ENCODE measurements at regions not wholly inside any gene's neighbourhood (a gene's known extent, or its start where the extent isn't known, plus 50 kb on each side); places are given as distances from the start of the nearest gene placed in this dataset.
A peak's percentile ranks its signal among the peaks of the same experiment; 100 is the strongest.
"Not testable (repeated sequence)": the region's sequence is repeated elsewhere in the genome, so short reads cannot be mapped to it uniquely, and the experiment has no call there.

DNA sequence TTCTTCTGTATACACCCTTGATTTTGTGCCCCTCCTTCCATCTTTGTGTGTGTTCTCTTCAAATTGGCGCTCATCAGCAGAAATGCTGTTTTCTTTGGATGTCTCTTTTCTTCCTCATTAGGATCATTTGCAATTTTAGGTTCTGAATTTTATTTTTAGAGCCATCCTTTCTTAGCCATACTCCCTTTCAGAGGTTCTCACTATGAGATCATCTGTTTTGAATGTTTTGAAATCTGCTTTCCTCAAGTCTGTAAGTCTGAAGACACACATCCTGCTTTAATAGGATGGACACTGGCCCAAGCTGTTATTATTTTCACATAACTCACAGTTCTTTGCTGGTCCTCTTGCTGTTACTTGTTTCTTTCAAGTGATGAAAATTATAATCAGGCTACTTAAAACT, 124.8 kb downstream of the BDH1 start:
- no peak for DNase-seq (ENCODE audit: low read depth, low spot score)

DNA sequence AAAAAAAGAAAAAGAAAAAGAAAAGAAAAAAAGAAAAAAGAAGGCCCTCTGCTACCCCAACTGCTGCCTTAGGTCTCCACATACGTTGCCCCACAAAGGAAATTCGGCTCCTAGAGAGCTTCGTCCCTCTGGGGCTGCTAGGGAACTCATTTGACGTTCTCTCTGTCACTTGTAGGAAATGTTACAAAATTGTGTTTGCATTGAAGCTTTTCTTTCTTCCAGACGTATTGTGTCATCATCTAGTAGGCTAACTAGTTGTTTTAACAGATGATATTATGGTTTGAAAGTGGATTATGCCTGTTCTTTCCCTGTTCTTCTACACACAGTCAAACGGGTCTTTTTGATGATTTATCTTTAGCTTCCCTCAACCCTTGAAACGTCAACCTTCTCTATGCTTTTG, 125.3 kb downstream of the BDH1 start:
- no peak for DNase-seq (ENCODE audit: low read depth, low spot score)

DNA sequence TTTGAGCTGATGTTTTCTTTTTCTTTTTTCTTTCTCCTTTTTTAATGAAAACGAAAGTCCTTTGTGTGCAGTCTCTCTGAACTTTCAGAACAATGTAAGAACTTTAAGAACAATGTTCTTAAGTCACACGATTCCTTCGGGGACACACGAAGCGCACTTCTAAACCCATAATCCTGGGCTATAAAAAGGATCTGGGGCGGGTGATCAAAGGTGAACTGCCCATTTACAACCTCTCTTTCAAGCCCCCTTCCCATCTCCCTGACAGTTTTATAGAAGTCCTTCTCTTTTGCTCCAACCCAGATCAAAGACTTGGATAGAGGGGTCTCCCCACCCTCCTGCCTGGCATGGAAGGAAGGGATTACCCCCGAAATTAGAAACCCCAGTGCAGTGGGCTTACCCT, 126.8 kb downstream of the BDH1 start:
- DNase-seq (ENCODE audit: low read depth, low spot score) = no peak

DNA sequence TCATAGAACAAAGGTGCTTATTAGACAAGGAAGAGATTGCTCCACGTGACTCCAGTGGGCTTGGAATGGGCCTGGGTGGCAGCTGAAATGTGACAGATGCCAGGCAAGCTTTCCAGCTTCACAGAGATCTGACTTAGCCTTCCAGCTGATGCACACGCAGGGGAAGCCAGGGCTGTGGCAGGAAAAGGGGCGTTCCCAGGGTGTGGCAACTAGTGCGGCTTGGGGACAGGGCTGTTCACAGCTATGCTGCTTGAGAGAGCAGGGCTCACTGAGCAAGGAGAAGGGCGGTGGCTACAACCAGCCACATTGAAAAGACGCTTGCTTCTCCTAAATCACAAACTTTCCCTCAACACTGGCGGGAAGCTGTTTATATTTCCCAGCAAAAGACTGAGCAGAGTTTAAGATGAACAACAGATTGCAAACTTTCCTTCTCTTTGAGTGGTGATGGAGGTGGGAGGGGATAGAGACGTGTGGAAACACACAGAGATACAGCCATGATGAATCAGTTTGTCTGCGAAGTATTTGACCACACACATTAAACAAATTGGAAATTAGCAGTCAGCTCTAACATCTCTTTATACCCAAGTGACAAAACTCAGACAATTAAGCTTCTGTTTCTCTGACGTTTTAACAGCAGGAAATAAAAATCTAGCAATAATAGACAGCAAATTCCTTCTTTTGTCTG, 127.5 kb downstream of the BDH1 start:
- peak; percentile 15 for DNase-seq (ENCODE audit: low read depth, low spot score)

GRCh38 chr3:197427021-197427420, 128.6 kb upstream of the DLG1 start:
- no peak for DNase-seq (ENCODE audit: low read depth, low spot score)

DNA sequence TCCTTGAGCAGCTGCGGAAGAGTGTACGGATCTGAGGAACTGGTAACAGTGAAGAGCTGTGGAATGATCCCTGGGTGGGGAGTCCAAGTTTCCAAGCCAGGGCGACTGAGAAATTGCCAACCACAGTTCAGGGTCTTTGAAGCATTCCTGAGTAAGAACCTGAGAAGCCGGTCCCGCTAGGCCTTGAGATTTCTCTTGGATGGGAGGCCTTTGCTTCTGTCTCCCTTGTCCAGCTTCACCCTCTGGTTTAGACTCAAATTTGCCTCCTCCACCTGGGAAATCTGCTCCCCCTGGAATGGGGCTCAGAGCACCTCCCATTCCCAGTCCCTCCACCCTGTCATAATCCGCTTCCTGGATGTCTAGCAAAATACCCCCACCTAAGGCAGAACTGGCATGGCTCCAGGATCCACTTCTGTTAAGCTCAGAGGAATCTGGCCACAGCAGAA, 127.7 kb upstream of the DLG1 start:
- no peak for DNase-seq (ENCODE audit: low read depth, low spot score)

DNA sequence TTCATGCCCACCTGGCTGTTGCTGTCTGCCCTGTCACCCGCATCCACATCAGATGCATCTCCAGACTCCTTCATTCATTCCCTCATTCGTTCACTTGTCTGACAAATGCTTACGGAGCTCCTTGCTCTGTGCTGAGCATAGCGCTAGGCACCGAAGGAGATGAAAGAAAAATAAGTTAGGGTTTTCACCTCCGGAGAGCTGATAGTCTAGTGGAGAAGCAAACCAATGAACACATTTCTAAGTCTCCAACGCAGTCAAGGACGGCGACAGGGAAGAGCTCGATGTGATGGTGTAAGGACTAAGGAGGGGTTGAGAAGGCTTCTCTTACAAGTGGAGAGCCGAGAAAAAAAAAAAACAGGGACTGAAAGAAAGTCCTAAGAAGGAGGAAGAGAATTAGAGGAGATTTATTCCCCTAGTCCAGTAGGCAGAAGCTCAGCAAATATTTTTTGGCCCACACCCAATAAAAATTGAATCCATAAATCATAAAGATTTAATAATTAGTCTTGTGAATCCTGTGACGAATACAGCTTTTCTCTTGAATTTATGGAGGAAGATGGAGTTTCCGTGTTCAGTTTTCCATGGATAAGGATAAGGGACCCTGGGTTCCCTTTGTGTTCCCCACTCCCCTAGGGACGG, 127.2 kb upstream of the DLG1 start:
- no peak for DNase-seq (ENCODE audit: low read depth, low spot score)

DNA sequence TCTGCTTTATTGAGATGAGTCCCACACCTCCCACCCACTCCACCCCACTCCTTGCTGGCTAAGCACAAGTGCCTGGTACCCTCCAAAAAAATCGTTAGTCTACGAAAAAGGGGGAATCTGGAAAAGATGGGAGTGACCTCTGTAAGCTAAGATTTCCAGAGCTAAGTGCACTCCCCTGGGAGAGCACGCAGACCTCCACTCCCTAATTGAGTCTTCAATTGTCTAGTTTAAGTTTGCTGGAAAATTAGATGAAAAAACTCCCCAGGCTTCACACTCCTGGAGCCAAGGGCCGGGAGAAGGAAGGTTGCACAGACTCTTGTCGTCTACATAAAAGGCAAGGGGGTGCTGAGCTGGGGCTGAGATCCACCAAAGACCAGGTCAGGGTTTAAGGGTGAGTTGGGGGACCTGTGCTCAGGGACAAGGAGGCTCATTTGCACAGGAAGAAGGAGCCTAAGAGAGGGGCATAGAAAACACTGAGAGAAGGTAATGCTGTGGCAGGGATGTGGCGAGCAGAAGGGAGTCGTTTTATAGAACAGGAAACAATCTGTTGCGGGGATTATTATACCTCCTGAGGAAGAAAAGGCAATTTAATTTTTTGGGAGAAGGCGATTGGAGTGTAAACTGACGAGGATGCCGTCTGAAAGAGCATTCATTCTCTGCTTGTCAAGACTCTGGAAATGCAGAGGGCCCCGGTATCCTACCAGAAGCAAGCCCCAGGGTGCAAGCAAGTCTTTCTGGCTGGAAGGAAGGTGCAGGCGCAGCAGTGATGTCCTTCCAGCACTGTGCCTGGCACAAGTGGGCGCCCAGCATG, 126.5 kb upstream of the DLG1 start:
- DNase-seq (ENCODE audit: low read depth, low spot score) = no peak

DNA sequence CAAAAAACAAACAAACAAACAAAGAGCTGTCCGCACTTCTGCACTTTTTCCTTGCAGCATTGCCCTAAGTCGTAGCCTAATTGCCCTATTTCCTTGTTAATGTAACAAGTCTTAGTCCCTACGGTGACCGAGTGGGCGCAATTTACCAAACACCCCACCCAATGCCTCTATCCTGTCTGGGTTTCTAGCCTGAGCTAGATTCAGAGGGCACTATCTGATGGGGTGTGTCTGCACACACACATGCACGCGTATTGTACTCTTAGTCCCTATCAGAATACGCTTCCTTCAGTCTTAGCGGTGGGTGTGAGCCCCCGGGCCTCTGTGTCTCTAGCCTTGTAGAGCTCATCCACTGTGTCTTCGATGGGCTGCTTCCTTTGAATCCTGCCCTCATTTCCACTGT, 125.9 kb upstream of the DLG1 start:
- DNase-seq (ENCODE audit: low read depth, low spot score) = no peak

- DNase-seq (ENCODE audit: low read depth, low spot score) = no peak
These were observed 125.0 kb upstream of the DLG1 start for GRCh38 chr3:197423376-197423775.

DNA sequence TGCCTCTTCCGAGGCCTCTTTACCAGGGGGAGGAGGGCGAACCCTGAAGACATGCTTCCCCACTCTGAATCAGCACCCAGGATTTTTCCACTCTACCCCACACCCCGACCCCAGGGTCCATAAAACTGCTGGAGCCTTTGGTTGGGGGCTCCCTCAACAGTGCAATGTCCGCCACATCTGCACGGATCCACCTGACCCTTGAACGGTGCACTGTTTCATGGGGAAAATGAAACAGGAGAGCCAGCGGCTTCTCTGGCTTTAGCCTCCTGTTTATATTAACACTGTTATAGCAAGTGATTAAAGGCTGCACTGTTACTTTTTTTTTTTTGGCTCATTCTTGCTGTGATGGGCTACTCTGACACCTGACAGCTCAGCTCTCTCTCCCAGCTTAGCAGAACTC, 124.1 kb upstream of the DLG1 start:
- no peak for DNase-seq (ENCODE audit: low read depth, low spot score)

GRCh38 chr3:197421021-197421420, 122.6 kb upstream of the DLG1 start:
- DNase-seq (ENCODE audit: low read depth, low spot score) = no peak

DNA sequence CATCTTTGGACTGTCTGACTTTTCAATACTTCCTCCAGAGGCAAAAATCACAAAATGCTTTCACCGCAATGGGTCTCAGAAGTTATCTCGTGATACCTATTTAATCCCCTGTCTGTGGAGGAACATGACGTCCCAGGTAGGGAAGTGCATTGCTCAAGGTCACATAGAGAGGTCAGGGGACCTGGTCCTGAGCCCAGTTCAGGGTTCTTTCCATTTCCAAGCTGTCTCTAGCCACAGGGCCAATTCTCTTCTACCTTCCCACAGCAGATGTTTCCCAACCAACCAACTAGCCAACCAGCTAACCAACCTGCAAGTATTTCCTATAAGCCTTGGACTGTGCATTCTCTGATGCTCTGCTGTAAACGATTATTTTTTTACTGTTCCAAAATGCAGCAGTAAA, 122.2 kb upstream of the DLG1 start:
- DNase-seq (ENCODE audit: low read depth, low spot score) = no peak

GRCh38 chr3:197420115-197420514, 121.7 kb upstream of the DLG1 start:
- no peak for DNase-seq (ENCODE audit: low read depth, low spot score)

- DNase-seq (ENCODE audit: low read depth, low spot score) = no peak
These were observed 121.3 kb upstream of the DLG1 start for GRCh38 chr3:197419696-197420095.

DNA sequence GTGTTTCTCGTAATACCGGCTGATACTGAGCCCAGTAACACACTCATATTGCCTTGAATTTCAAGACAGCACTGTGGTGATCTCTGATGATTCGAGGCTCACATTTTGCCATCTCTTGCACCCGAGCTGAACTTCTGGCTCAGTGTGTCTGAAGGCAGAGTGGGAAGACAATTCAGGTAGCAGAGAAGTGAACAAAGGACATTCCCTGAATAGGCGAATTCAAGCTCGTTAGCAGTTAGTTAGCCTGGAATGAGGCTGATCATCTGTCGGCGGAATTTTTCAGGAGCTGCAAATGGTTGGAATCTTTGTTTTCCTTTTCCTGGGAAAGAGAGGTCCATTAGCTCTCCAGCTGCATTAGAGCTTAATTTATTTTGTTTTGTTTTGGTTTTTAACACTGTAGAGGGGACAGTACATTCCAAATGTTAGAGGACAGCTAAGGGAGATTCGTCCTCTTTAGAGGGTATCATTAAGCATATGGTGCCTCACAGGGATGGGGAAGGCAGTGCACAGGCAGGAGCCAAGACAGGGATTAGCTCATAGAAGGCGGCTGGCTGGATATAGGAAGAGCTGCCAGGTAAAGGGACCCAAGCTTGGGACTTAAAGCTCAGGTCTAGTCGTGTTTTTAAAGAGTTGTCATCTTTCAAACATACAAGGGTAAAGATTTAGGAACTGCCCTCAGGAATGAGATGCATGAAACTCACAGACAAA, 119.7 kb upstream of the DLG1 start:
- DNase-seq (ENCODE audit: low read depth, low spot score) = no peak

DNA sequence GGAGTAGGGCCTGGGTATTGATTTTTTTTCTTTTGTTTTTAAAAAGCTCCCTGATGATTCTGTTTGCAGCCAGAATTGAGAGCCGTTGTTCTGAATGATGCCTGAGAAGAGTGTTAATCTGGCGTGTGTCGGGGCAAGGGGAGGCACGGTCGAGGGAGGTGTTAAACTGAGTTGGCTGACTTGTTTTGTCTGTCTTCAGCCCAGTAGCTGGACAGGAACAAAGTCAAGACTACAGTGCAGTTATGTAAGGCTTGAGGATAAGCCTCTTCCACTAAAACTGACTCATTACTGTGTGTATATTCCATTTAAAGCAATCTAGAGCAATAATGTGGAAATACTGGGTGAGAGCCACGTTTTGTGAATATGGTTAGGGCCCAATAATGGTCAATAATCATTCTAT, 119.0 kb upstream of the DLG1 start:
- no peak for DNase-seq (ENCODE audit: low read depth, low spot score)

DNA sequence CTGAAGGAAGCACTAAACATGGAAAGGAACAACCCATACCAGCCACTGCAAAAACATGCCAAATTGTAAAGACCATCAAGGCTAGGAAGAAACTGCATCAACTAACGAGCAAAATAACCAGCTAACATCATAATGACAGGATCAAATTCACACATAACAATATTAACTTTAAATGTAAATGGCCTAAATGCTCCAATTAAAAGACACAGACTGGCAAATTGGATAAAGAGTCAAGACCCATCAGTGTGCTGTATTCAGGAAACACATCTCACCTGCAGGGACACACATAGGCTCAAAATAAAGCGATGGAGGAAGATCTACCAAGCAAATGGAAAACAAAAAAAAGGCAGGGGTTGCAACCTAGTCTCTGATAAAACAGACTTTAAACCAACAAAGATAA, 113.5 kb upstream of the DLG1 start:
- DNase-seq (ENCODE audit: low read depth, low spot score) = not testable (repeated sequence)

DNA sequence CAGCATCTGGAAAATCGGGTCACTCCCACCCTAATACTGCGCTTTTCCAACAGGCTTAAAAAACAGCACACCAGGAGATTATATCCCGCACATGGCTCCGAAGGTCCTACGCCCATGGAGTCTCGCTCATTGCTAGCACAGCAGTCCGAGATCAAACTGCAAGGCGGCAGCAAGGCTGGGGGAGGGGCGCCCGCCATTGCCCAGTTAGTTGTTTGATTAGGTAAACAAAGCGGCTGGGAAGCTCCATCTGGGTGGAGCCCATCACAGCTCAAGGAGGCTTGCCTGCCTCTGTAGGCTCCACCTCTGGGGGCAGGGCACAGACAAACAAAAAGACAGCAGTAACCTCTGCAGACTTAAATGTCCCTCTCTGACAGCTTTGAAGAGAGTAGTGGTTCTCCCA, 111.8 kb upstream of the DLG1 start:
- DNase-seq (ENCODE audit: low read depth, low spot score) = not testable (repeated sequence)

DNA sequence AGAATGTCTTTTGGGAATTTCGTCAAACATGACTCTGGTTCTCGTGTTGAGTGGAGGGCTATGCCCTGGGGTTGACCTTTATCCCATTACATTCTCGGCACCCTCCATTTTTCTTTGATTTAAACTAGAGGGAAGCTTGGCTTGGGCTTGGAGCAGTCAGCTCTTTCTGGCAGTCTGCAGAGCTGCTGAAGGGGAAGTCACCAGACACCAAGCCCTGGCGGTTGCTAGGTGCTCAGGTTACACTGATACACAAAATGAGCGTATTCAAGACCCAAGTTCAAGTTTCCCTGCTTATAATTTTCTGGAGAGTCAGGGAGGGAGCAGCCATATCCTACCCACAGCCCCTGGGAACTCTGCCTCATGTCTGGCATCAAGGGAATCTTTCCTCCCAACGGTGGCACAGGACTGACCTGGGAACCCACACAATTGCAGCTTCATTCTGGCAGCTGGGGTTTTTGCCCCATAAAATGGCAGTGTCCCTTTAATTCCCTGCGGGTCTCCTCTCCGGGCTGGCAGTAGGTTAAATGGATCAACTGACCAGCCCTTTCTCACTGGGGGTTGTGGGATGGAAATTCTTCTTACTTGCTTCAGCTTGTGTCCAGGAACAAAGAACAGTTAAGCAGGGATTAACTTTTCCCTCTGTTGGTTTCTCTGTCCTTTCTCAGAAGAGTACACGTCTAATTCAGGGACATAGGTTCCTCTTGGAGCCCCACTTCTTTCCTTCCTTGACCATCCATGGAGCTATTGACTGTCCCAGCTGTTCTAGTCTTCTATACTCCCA, 110.0 kb upstream of the DLG1 start:
- no peak for DNase-seq (ENCODE audit: low read depth, low spot score)

DNA sequence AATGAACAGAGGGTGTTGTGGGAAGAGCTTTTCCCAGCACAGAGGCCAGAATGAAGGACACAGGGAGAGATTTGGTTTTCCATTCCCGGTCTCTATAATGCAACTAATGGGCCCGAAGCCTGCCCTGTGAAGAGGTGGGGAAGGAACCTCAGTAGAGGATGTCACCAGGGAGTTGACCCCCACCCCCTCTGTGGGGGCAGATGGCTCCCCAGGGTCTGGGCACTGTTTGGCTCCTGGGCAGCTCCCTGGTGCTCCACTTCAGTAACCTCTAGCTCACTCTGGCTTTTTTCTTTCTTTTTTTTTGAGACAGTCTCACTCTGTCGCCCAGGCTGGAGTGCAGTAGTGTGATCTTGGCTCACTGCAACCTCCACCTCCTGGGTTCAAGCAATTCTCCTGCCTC, 109.1 kb upstream of the DLG1 start:
- no peak for DNase-seq (ENCODE audit: low read depth, low spot score)

Data from activated naive CD8-positive, alpha-beta T cell treated with anti-CD3 and anti-CD28 coated beads, Interleukin-2, amount 50 U/mL, for 16 hours (primary cell).